HCT116 (cell line): ENCODE measurements at regions not wholly inside any gene's neighbourhood (a gene's known extent, or its start where the extent isn't known, plus 50 kb on each side); places are given as distances from the start of the nearest gene placed in this dataset.

Experiments
- EZH2 ChIP-seq: fragments of 200-600 bp; sonication (generic); IDR thresholded peaks from 2 replicates; pipeline ENCODE4 v1.6.1; 2017; ENCODE audit warnings: antibody characterized with exemption, mixed run types
- FOSL1 ChIP-seq: IDR thresholded peaks from 2 replicates; pipeline ENCODE4 v1.6.1; 2012; ENCODE audit warnings: low read depth
- POLR2A ChIP-seq: IDR thresholded peaks from 2 replicates; pipeline ENCODE4 v1.7.0; 2011; ENCODE audit warnings: borderline replicate concordance; ENCODE audit not compliant: insufficient read depth, insufficient read length; ENCODE audit errors: extremely low read depth
- RAD21 ChIP-seq: IDR thresholded peaks from 2 replicates; pipeline ENCODE4 v1.6.1; 2012; ENCODE audit warnings: low read depth, mild to moderate bottlenecking
- SIN3A ChIP-seq: IDR thresholded peaks from 2 replicates; pipeline ENCODE4 v1.6.1; 2012; ENCODE audit warnings: low read depth
- ZFX ChIP-seq: fragments of 450-650 bp; IDR thresholded peaks from 2 replicates; pipeline ENCODE4 v1.6.1; 2017
- TF ChIP-seq, protein P1 (sequence below), 3 experiments: fragments of 200-600 bp in 1 of 3; sonication (generic) in 1 of 3; IDR thresholded peaks in 2 of 3; conservative IDR thresholded peaks in 1 of 3; 2 replicates each; pipeline ENCODE4 v1.5.1; 2012 to 2017; ENCODE audit warnings: low read depth in 2 of 3, low read length in 2 of 3, antibody characterized with exemption in 1 of 3, borderline replicate concordance in 1 of 3, control low read depth in 1 of 3, mild to moderate bottlenecking in 1 of 3, mixed read lengths in 1 of 3, mixed run types in 1 of 3, moderate library complexity in 1 of 3; ENCODE audit not compliant: insufficient read depth in 1 of 3
- TF ChIP-seq, protein P2 (sequence below): IDR thresholded peaks from 2 replicates; pipeline ENCODE4 v1.6.1; 2011; ENCODE audit warnings: mild to moderate bottlenecking, low read length, moderate library complexity; ENCODE audit not compliant: insufficient replicate concordance; ENCODE audit errors: extremely low read depth

DNA sequence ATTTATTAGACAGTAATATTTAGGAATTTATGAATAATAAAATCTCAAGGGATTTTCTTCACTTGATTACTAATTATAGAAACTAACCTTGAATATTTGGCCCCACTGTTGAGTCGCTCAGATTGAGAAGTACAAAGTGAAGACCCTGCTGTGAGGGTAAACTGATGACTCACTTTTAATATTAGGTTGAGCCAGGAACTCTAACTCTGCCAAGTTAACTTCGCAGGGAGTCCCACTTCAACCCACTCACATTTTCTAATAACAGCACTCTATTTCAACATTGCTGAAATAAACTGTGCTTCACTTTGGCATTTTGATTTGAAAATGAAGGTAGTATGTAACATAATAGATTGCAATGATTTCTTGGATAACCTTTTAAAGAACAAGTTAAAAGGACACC lies 200.7 kb downstream of the POLR1F start:
- TF ChIP-seq, protein P1, sequence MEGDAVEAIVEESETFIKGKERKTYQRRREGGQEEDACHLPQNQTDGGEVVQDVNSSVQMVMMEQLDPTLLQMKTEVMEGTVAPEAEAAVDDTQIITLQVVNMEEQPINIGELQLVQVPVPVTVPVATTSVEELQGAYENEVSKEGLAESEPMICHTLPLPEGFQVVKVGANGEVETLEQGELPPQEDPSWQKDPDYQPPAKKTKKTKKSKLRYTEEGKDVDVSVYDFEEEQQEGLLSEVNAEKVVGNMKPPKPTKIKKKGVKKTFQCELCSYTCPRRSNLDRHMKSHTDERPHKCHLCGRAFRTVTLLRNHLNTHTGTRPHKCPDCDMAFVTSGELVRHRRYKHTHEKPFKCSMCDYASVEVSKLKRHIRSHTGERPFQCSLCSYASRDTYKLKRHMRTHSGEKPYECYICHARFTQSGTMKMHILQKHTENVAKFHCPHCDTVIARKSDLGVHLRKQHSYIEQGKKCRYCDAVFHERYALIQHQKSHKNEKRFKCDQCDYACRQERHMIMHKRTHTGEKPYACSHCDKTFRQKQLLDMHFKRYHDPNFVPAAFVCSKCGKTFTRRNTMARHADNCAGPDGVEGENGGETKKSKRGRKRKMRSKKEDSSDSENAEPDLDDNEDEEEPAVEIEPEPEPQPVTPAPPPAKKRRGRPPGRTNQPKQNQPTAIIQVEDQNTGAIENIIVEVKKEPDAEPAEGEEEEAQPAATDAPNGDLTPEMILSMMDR (IDR thresholded peaks at IDR 0.05 in 2 of 3, conservative IDR thresholded peaks at IDR 0.05 in 1 of 3; ENCODE audit: borderline replicate concordance in 1 of 3, insufficient read depth in 1 of 3, low read depth in 2 of 3, low read length in 2 of 3), result no peak
- TF ChIP-seq FOSL1 (peak; percentile 42; the same call in 1 of the 2 replicates), ZFX (no peak), SIN3A (no peak), POLR2A (no peak), RAD21 (no peak), EZH2 (no peak)
- TF ChIP-seq, protein P2, sequence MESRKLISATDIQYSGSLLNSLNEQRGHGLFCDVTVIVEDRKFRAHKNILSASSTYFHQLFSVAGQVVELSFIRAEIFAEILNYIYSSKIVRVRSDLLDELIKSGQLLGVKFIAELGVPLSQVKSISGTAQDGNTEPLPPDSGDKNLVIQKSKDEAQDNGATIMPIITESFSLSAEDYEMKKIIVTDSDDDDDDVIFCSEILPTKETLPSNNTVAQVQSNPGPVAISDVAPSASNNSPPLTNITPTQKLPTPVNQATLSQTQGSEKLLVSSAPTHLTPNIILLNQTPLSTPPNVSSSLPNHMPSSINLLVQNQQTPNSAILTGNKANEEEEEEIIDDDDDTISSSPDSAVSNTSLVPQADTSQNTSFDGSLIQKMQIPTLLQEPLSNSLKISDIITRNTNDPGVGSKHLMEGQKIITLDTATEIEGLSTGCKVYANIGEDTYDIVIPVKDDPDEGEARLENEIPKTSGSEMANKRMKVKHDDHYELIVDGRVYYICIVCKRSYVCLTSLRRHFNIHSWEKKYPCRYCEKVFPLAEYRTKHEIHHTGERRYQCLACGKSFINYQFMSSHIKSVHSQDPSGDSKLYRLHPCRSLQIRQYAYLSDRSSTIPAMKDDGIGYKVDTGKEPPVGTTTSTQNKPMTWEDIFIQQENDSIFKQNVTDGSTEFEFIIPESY, result no peak
